PC-3 (cell line): ENCODE measurements at regions not wholly inside any gene's neighbourhood (a gene's known extent, or its start where the extent isn't known, plus 50 kb on each side); places are given as distances from the start of the nearest gene placed in this dataset.

ENCODE experiments used
- ATAC-seq: fragments of 200-7000 bp; cut with Tn5 transposase; 2 replicates; pipeline ENCODE4 v1.9.1; 2020; ENCODE audit warnings: mild to moderate bottlenecking, moderate library complexity
- BruUV-seq: library from RNA; stranded (reverse); fragments of 400-500 nt; replicated peaks from 2 replicates; lab custom pipeline; 2021; lab: Mats Ljungman, UMichigan
- CTCF ChIA-PET: fragments of 300-600 bp; sonication (Branson Sonifier 250); formaldehyde crosslinking; loops from one replicate; lab custom pipeline; 2022; ENCODE audit warnings: antibody characterized with exemption; lab: Charles Lee
- POLR2A ChIA-PET: fragments of 300-600 bp; sonication (Branson Sonifier 250); formaldehyde crosslinking; loops from one replicate; lab custom pipeline; 2022; ENCODE audit warnings: antibody characterized with exemption; ENCODE audit not compliant: unreplicated experiment; lab: Charles Lee
- DNase-seq: peaks from one replicate; pipeline ENCODE4 v3.0.0-alpha.2; 2015
- H2AFZ ChIP-seq: fragments of 300-600 bp; sonication (generic); 2 replicates; pipeline ENCODE4 v1.6.0; 2016; ENCODE audit warnings: antibody characterized with exemption, low read length
- H3F3A ChIP-seq: fragments of 300-600 bp; sonication (generic); one replicate; pipeline ENCODE4 v1.6.0; 2017; ENCODE audit warnings: antibody characterized with exemption, low read length, control low read depth, mild to moderate bottlenecking; ENCODE audit not compliant: unreplicated experiment
- H3K27ac ChIP-seq: fragments of 300-600 bp; sonication (generic); 2 replicates; pipeline ENCODE4 v1.5.1; 2016; ENCODE audit warnings: mild to moderate bottlenecking, low read length
- H3K27me3 ChIP-seq: fragments of 300-600 bp; sonication (generic); 2 replicates; pipeline ENCODE4 v1.6.1; 2016; ENCODE audit warnings: low read length, mixed read lengths
- H3K36me3 ChIP-seq: fragments of 300-600 bp; sonication (generic); 2 replicates; pipeline ENCODE4 v1.6.1; 2016; ENCODE audit warnings: low read depth, mixed run types, low read length, mixed read lengths
- H3K4me1 ChIP-seq: fragments of 300-600 bp; sonication (generic); 2 replicates; pipeline ENCODE4 v1.5.1; 2016; ENCODE audit warnings: low read length; ENCODE audit not compliant: insufficient read depth
- H3K4me2 ChIP-seq: fragments of 300-600 bp; sonication (generic); 2 replicates; pipeline ENCODE4 v1.6.0; 2016; ENCODE audit warnings: low read length
- H3K4me3 ChIP-seq: fragments of 300-600 bp; sonication (generic); 2 replicates; pipeline ENCODE4 v1.5.1; 2016; ENCODE audit warnings: mild to moderate bottlenecking, low read length, mixed read lengths
- H3K79me2 ChIP-seq: fragments of 300-600 bp; sonication (generic); 2 replicates; pipeline ENCODE4 v1.6.1; 2017; ENCODE audit warnings: low read length, mixed read lengths
- H3K9ac ChIP-seq: fragments of 300-600 bp; sonication (generic); 2 replicates; pipeline ENCODE4 v1.6.0; 2016; ENCODE audit warnings: mild to moderate bottlenecking, low read length
- H3K9me2 ChIP-seq: fragments of 300-600 bp; sonication (generic); replicated peaks from 2 replicates; pipeline ENCODE4 v1.6.1; 2016; ENCODE audit warnings: mixed run types, low read length, mixed read lengths
- H3K9me3 ChIP-seq: fragments of 300-600 bp; sonication (generic); 2 replicates; pipeline ENCODE4 v1.6.1; 2016; ENCODE audit warnings: low read length, mixed read lengths
- H4K20me1 ChIP-seq: fragments of 300-600 bp; sonication (generic); 2 replicates; pipeline ENCODE4 v1.6.1; 2016; ENCODE audit warnings: low read length, mixed read lengths
- CTCF ChIP-seq: fragments of 300-600 bp; sonication (generic); conservative IDR thresholded peaks from 2 replicates; pipeline ENCODE4 v1.5.1; 2017; ENCODE audit warnings: antibody characterized with exemption, low read depth, mild to moderate bottlenecking, low read length
- EZH2 ChIP-seq: fragments of 300-600 bp; sonication (generic); IDR thresholded peaks from one replicate; pipeline ENCODE4 v1.6.1; 2017; ENCODE audit warnings: antibody characterized with exemption, mild to moderate bottlenecking, low read length; ENCODE audit not compliant: unreplicated experiment
- EZH2phosphoT487 ChIP-seq: fragments of 300-600 bp; sonication (generic); IDR thresholded peaks from 2 replicates; pipeline ENCODE4 v1.6.1; 2018; ENCODE audit warnings: mild to moderate bottlenecking, antibody characterized with exemption, low read length, borderline replicate concordance
- intact Hi-C: fragments of 100-400 bp; cut with micrococcal nuclease; formaldehyde crosslinking; loops from 2 replicates; pipeline ENCODE4 v1.9.0; 2023

- BruUV-seq: no TSS peak
- DNase-seq (no peak), ATAC-seq (no peak)
- intact Hi-C loops: no loop called here
- Histone ChIP-seq H4K20me1 (no peaks in the 10 kb centered on the region), H3F3A (no peaks in the 10 kb centered on the region), H3K79me2 (no peaks in the 10 kb centered on the region), H2AFZ (no peak overlapping the region), H3K27ac (no peak overlapping the region), H3K4me3 (no peak overlapping the region), H3K27me3 (peaks cover 6% of the 10 kb centered on the region; the same call in 1 of the 2 replicates), H3K9me3 (no peaks in the 10 kb centered on the region), H3K9ac (no peak overlapping the region), H3K4me1 (no peaks in the 10 kb centered on the region), H3K36me3 (no peaks in the 10 kb centered on the region), H3K4me2 (no peak overlapping the region), H3K9me2 (no peaks in the 10 kb centered on the region)
- POLR2A ChIA-PET: no interaction called here
- no peak for TF ChIP-seq EZH2phosphoT487
- no peak for TF ChIP-seq CTCF
- no peak for TF ChIP-seq EZH2
- CTCF ChIA-PET: no interaction called here
Observed at GRCh38 chr13:76733671-76734070, 152.5 kb downstream of the KCTD12 start.

GRCh38 chr13:76732367-76732766 is 153.8 kb downstream of the KCTD12 start:
- H4K20me1 ChIP-seq: no peaks in the 10 kb centered on the region
- ChIA-PET POLR2A (interaction anchor here (0.6 kb wide), 1 partner anchor 44 kb away, joined by 3 read pairs; no protein-coding TSS in a partner anchor), CTCF (no interaction called here)
- H3K27me3 ChIP-seq: peaks cover 6% of the 10 kb centered on the region; the same call in 1 of the 2 replicates
- no peaks in the 10 kb centered on the region for H3K4me1 ChIP-seq
- ATAC-seq (no peak), DNase-seq (no peak)
- H3K79me2 ChIP-seq: no peaks in the 10 kb centered on the region
- no peaks in the 10 kb centered on the region for H3K9me3 ChIP-seq
- no peak overlapping the region for H3K4me3 ChIP-seq
- no peaks in the 10 kb centered on the region for H3K9me2 ChIP-seq
- H3K9ac ChIP-seq: no peak overlapping the region
- H3K27ac ChIP-seq: no peak overlapping the region
- no peaks in the 10 kb centered on the region for H3F3A ChIP-seq
- H3K36me3 ChIP-seq: no peaks in the 10 kb centered on the region
- no TSS peak for BruUV-seq
- H3K4me2 ChIP-seq: no peak overlapping the region
- H2AFZ ChIP-seq: no peak overlapping the region
- intact Hi-C loops: no loop called here
- TF ChIP-seq EZH2 (no peak), EZH2phosphoT487 (no peak), CTCF (no peak)

GRCh38 chr13:76730220-76730619 is 156.0 kb downstream of the KCTD12 start:
- Histone ChIP-seq H2AFZ (no peak overlapping the region), H3K9me2 (no peaks in the 10 kb centered on the region), H3K4me2 (no peak overlapping the region), H3K79me2 (no peaks in the 10 kb centered on the region), H3K27me3 (peaks cover 6% of the 10 kb centered on the region; the same call in 1 of the 2 replicates), H3K36me3 (no peaks in the 10 kb centered on the region), H3F3A (no peaks in the 10 kb centered on the region), H3K4me3 (no peak overlapping the region), H3K4me1 (no peaks in the 10 kb centered on the region), H3K9me3 (no peaks in the 10 kb centered on the region), H3K27ac (no peak overlapping the region), H4K20me1 (no peaks in the 10 kb centered on the region), H3K9ac (no peak overlapping the region)
- ChIA-PET POLR2A (no interaction called here), CTCF (no interaction called here)
- TF ChIP-seq EZH2: no peak
- TF ChIP-seq CTCF: no peak
- ATAC-seq: no peak
- no TSS peak for BruUV-seq
- intact Hi-C loops: no loop called here
- no peak for DNase-seq
